ENCODE measurements at regions not wholly inside any gene's neighbourhood (a gene's known extent, or its start where the extent isn't known, plus 50 kb on each side); places are given as distances from the start of the nearest gene placed in this dataset.

DNA sequence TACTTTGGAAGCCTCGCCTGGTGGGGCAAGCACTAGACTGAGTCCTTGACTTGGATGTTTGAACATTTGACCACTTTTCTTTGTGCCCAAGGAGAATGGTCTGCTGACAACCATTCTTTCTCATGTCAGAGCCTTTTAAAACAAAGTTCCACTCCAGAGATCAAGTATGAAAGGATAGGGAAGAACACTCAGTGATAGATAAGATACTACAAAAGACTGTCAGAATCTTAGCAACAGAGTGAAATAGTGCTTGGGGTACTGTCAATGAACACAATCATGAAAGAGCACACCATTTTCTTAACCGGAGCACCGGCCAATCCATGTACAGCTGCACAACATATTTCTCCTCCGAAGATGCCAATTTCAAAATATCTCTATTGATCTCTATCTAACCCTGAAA, 82.8 kb upstream of the ADO start:
- 64% methylated on average over 4 of the region's 4 CpGs for WGBS (ENCODE audit: missing lambda C conversion rate)
- CTCF ChIA-PET: no interaction called here

DNA sequence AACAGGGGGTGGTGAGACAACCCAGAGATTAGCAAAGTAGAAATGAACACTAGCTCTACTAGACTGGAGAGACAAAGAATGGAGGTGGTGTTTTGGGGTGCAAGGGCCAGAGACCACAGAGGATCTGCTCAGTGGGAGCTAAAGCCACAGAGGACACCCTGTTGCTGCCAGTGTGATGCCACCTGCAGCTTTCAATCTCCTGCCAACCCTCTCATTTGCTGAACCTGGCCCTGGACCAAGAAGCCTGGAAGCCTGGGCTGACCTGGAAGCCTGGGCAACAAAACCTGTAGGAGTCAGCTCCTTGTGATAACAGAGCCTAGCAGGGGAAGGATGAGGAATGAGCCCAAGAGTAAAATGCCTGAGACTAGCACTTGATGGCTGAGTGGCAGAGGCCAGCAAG, 81.1 kb upstream of the ADO start:
- FAIRE-seq (no peak), ATAC-seq (no peak), DNase-seq (ENCODE audit: low read depth in 1 of 2, low spot score in 1 of 2) (no peak)
- CTCF ChIA-PET: interaction anchor here (1.2 kb wide), 1 partner anchor 30 kb away, joined by 3 read pairs; no protein-coding TSS in a partner anchor
- no peaks in the 10 kb centered on the region for H3K4me1 ChIP-seq
- H3K9me3 ChIP-seq: no peaks in the 10 kb centered on the region
- H3K27ac ChIP-seq: no peak overlapping the region
- H3K4me2 ChIP-seq: no peak overlapping the region
- no peak overlapping the region for H3K4me3 ChIP-seq
- POLR2A ChIA-PET: no interaction called here
- TF ChIP-seq NFE2L2 (conservative IDR thresholded peaks at IDR 0.05; ENCODE audit: low read length) (no peak), RAD21 (conservative IDR thresholded peaks at IDR 0.05 in 1 of 2, IDR thresholded peaks at IDR 0.05 in 1 of 2) (no peak), FOSL2 (IDR thresholded peaks at IDR 0.05) (no peak), FOSL2 (CRISPR knock-in tag; IDR thresholded peaks at IDR 0.05) (no peak), NR3C1 (IDR thresholded peaks at IDR 0.05) (no peak), ESRRA (IDR thresholded peaks at IDR 0.05; ENCODE audit: borderline replicate concordance, low read length) (no peak), PHF8 (IDR thresholded peaks at IDR 0.05; ENCODE audit: borderline replicate concordance, low read depth) (no peak), MAZ (IDR thresholded peaks at IDR 0.05; ENCODE audit: borderline replicate concordance, low read depth, low read length) (no peak), EHF (CRISPR knock-in tag; IDR thresholded peaks at IDR 0.05) (no peak), ZNF302 (CRISPR knock-in tag; IDR thresholded peaks at IDR 0.05) (no peak), CHD2 (IDR thresholded peaks at IDR 0.05; ENCODE audit: low read length, partially characterized antibody) (no peak), HOXB13 (CRISPR knock-in tag; IDR thresholded peaks at IDR 0.05; ENCODE audit: low read depth) (no peak), CEBPB (IDR thresholded peaks at IDR 0.05) (no peak), RNF2 (IDR thresholded peaks at IDR 0.05; ENCODE audit: borderline replicate concordance, low read depth) (no peak), BHLHE40 (IDR thresholded peaks at IDR 0.05; ENCODE audit: low read depth, low read length) (no peak), RFX5 (IDR thresholded peaks at IDR 0.05) (no peak)
- TF ChIP-seq, protein P1, sequence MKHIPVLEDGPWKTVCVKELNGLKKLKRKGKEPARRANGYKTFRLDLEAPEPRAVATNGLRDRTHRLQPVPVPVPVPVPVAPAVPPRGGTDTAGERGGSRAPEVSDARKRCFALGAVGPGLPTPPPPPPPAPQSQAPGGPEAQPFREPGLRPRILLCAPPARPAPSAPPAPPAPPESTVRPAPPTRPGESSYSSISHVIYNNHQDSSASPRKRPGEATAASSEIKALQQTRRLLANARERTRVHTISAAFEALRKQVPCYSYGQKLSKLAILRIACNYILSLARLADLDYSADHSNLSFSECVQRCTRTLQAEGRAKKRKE (CRISPR knock-in tag; IDR thresholded peaks at IDR 0.05; ENCODE audit: low read depth): no peak
- TF ChIP-seq, protein P2, sequence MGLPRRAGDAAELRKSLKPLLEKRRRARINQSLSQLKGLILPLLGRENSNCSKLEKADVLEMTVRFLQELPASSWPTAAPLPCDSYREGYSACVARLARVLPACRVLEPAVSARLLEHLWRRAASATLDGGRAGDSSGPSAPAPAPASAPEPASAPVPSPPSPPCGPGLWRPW (IDR thresholded peaks at IDR 0.05): no peak
- TF ChIP-seq, protein P3, sequence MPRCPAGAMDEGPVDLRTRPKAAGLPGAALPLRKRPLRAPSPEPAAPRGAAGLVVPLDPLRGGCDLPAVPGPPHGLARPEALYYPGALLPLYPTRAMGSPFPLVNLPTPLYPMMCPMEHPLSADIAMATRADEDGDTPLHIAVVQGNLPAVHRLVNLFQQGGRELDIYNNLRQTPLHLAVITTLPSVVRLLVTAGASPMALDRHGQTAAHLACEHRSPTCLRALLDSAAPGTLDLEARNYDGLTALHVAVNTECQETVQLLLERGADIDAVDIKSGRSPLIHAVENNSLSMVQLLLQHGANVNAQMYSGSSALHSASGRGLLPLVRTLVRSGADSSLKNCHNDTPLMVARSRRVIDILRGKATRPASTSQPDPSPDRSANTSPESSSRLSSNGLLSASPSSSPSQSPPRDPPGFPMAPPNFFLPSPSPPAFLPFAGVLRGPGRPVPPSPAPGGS (IDR thresholded peaks at IDR 0.05): no peak

More for the DNA sequence above, 82.8 kb upstream of the ADO start:
- FAIRE-seq (no peak), DNase-seq (ENCODE audit: low read depth in 1 of 2, low spot score in 1 of 2) (no peak), ATAC-seq (no peak)
- no peaks in the 10 kb centered on the region for H3K9me3 ChIP-seq
- no peak overlapping the region for H3K4me2 ChIP-seq
- H3K4me3 ChIP-seq: no peak overlapping the region
- H3K27ac ChIP-seq: no peak overlapping the region
- TF ChIP-seq, protein P4, sequence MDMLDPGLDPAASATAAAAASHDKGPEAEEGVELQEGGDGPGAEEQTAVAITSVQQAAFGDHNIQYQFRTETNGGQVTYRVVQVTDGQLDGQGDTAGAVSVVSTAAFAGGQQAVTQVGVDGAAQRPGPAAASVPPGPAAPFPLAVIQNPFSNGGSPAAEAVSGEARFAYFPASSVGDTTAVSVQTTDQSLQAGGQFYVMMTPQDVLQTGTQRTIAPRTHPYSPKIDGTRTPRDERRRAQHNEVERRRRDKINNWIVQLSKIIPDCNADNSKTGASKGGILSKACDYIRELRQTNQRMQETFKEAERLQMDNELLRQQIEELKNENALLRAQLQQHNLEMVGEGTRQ (IDR thresholded peaks at IDR 0.05): no peak
- TF ChIP-seq CHD4 (IDR thresholded peaks at IDR 0.05; ENCODE audit: borderline replicate concordance) (no peak), HOXB13 (CRISPR knock-in tag; IDR thresholded peaks at IDR 0.05; ENCODE audit: low read depth) (no peak)
- POLR2A ChIA-PET: no interaction called here
- H3K4me1 ChIP-seq: no peaks in the 10 kb centered on the region

DNA sequence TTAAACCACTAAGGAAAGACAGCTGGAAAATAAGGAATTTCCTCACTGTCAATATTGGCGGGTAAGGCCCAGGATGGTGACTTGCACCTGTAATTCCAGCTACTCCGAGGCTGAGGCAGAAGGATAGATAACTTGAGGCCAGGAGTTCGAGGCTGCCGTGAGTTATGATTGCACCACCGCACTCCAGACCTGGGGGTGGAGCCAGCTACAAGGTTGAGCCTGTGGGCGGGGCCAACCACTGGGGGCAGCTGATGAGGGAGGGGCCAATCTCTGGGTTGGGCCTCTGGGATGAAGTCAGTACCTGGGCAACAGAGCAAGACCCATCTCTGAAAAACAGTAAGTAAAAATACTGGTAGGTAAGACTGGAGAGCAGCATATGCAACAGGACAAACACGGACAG, 80.1 kb upstream of the ADO start:
- Histone ChIP-seq H3K27ac (no peak overlapping the region), H3K4me1 (no peaks in the 10 kb centered on the region), H3K9me3 (no peaks in the 10 kb centered on the region), H3K4me2 (no peak overlapping the region), H3K4me3 (no peak overlapping the region)
- TF ChIP-seq RCOR1 (IDR thresholded peaks at IDR 0.05; ENCODE audit: low read depth, low read length) (no peak), BHLHE40 (IDR thresholded peaks at IDR 0.05; ENCODE audit: low read depth, low read length) (no peak), MAFK (IDR thresholded peaks at IDR 0.05; ENCODE audit: partially characterized antibody) (no peak), EHF (CRISPR knock-in tag; IDR thresholded peaks at IDR 0.05) (no peak), SREBF2 (IDR thresholded peaks at IDR 0.05) (no peak), TP53 (CRISPR knock-in tag; IDR thresholded peaks at IDR 0.05) (no peak), RFX5 (IDR thresholded peaks at IDR 0.05) (no peak), FOXS1 (CRISPR knock-in tag; IDR thresholded peaks at IDR 0.05) (no peak), MAZ (IDR thresholded peaks at IDR 0.05; ENCODE audit: borderline replicate concordance, low read depth, low read length) (no peak), POLR2A (IDR thresholded peaks at IDR 0.05; ENCODE audit: low read length) (no peak), CHD4 (IDR thresholded peaks at IDR 0.05; ENCODE audit: borderline replicate concordance) (no peak), RNF2 (IDR thresholded peaks at IDR 0.05; ENCODE audit: borderline replicate concordance, low read depth) (no peak), TFCP2L1 (CRISPR knock-in tag; IDR thresholded peaks at IDR 0.05) (no peak)
- WGBS (ENCODE audit: missing lambda C conversion rate): 38% methylated on average over 7 of the region's 7 CpGs
- ChIA-PET POLR2A (no interaction called here), CTCF (interaction anchor here (1.2 kb wide), 1 partner anchor 9 kb away, joined by 3 read pairs; no protein-coding TSS in a partner anchor)
- FAIRE-seq (no peak), ATAC-seq (no peak), DNase-seq (ENCODE audit: low read depth in 1 of 2, low spot score in 1 of 2) (no peak)
